ENCODE measurements at regions not wholly inside any gene's neighbourhood (a gene's known extent, or its start where the extent isn't known, plus 50 kb on each side); places are given as distances from the start of the nearest gene placed in this dataset.

GRCh38 chr4:25527034-25527433, 128.6 kb upstream of the SLC34A2 start:
- no TSS peak for BruUV-seq (replicated peaks)
- Histone ChIP-seq H3K27ac (ENCODE audit: low read depth, low read length, poor library complexity, severe bottlenecking) (no peak overlapping the region), H3K4me1 (ENCODE audit: insufficient read depth, low read length, poor library complexity, severe bottlenecking) (no peaks in the 10 kb centered on the region), H3K4me3 (ENCODE audit: low read depth, low read length, poor library complexity, severe bottlenecking) (no peak overlapping the region), H3K27me3 (replicated peaks; ENCODE audit: insufficient read depth, low read depth, low read length, poor library complexity) (no peaks in the 10 kb centered on the region), H3K36me3 (ENCODE audit: insufficient read depth, low read length, poor library complexity, severe bottlenecking) (no peaks in the 10 kb centered on the region), H3K9me3 (ENCODE audit: low read depth, low read length, poor library complexity, severe bottlenecking) (no peaks in the 10 kb centered on the region)
- intact Hi-C loops (cut with micrococcal nuclease; ENCODE audit: unreplicated experiment) = no loop called here
- no peak for TF ChIP-seq CTCF (conservative IDR thresholded peaks at IDR 0.05; ENCODE audit: low read depth, low read length)
- no peak for TF ChIP-seq EZH2 (IDR thresholded peaks at IDR 0.05; ENCODE audit: borderline replicate concordance, low read depth, low read length, poor library complexity, severe bottlenecking)
- CTCF ChIA-PET = no interaction called here
- DNase-seq (ENCODE audit: low spot score) = no peak
- POLR2A ChIA-PET (ENCODE audit: low non-redundant PET) = no interaction called here

GRCh38 chr4:25528391-25528790, 127.3 kb upstream of the SLC34A2 start:
- TF ChIP-seq EZH2 (IDR thresholded peaks at IDR 0.05; ENCODE audit: borderline replicate concordance, low read depth, low read length, poor library complexity, severe bottlenecking) (no peak), CTCF (conservative IDR thresholded peaks at IDR 0.05; ENCODE audit: low read depth, low read length) (no peak)
- no peaks in the 10 kb centered on the region for H3K27me3 ChIP-seq (replicated peaks; ENCODE audit: insufficient read depth, low read depth, low read length, poor library complexity)
- H3K36me3 ChIP-seq (ENCODE audit: insufficient read depth, low read length, poor library complexity, severe bottlenecking) = no peaks in the 10 kb centered on the region
- BruUV-seq (replicated peaks) = no TSS peak
- no peaks in the 10 kb centered on the region for H3K9me3 ChIP-seq (ENCODE audit: low read depth, low read length, poor library complexity, severe bottlenecking)
- ChIA-PET POLR2A (ENCODE audit: low non-redundant PET) (no interaction called here), CTCF (no interaction called here)
- H3K4me3 ChIP-seq (ENCODE audit: low read depth, low read length, poor library complexity, severe bottlenecking) = no peak overlapping the region
- intact Hi-C loops (cut with micrococcal nuclease; ENCODE audit: unreplicated experiment) = no loop called here
- no peaks in the 10 kb centered on the region for H3K4me1 ChIP-seq (ENCODE audit: insufficient read depth, low read length, poor library complexity, severe bottlenecking)
- H3K27ac ChIP-seq (ENCODE audit: low read depth, low read length, poor library complexity, severe bottlenecking) = no peak overlapping the region
- DNase-seq (ENCODE audit: low spot score) = no peak

DNA sequence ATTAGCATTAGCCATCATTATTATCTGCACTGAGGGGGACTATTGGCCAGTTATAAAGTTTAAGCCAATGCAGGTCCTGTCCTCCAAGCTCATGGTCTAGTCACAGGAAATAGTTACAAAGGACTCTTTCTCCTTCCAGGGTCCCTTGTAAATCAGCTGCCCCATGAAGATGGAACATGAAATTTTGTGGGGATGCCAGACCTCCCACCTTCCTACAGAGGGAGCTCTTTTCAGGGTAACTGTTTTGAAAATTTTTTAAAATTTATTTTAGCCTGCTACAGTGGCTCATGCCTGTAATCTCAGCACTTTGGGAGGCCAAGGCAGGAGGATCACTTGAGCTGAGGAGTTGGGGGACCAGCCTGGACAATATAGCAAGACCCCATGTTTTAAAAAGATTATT, 124.4 kb upstream of the SLC34A2 start:
- Histone ChIP-seq H3K4me3 (ENCODE audit: low read depth, low read length, poor library complexity, severe bottlenecking) (no peak overlapping the region), H3K27me3 (replicated peaks; ENCODE audit: insufficient read depth, low read depth, low read length, poor library complexity) (no peaks in the 10 kb centered on the region), H3K36me3 (ENCODE audit: insufficient read depth, low read length, poor library complexity, severe bottlenecking) (no peaks in the 10 kb centered on the region), H3K27ac (ENCODE audit: low read depth, low read length, poor library complexity, severe bottlenecking) (no peak overlapping the region), H3K9me3 (ENCODE audit: low read depth, low read length, poor library complexity, severe bottlenecking) (no peaks in the 10 kb centered on the region), H3K4me1 (ENCODE audit: insufficient read depth, low read length, poor library complexity, severe bottlenecking) (no peaks in the 10 kb centered on the region)
- ChIA-PET POLR2A (ENCODE audit: low non-redundant PET) (no interaction called here), CTCF (interaction anchor here (0.6 kb wide), 1 partner anchor 156 kb away, joined by 3 read pairs; no protein-coding TSS in a partner anchor)
- DNase-seq (ENCODE audit: low spot score) = no peak
- BruUV-seq (replicated peaks) = no TSS peak
- TF ChIP-seq EZH2 (IDR thresholded peaks at IDR 0.05; ENCODE audit: borderline replicate concordance, low read depth, low read length, poor library complexity, severe bottlenecking) (no peak), CTCF (conservative IDR thresholded peaks at IDR 0.05; ENCODE audit: low read depth, low read length) (peak; percentile 56)
- intact Hi-C loops (cut with micrococcal nuclease; ENCODE audit: unreplicated experiment) = no loop called here

Measured in A673 (cell line).